Keratinocyte (primary cell): ENCODE measurements at regions not wholly inside any gene's neighbourhood (a gene's known extent, or its start where the extent isn't known, plus 50 kb on each side); places are given as distances from the start of the nearest gene placed in this dataset.

Source experiments
- EZH2 ChIP-seq: IDR thresholded peaks from one replicate; pipeline ENCODE4 v1.6.1; 2012; ENCODE audit warnings: inconsistent platforms, mild to moderate bottlenecking, low read length, moderate library complexity
- TF ChIP-seq, protein P1 (sequence below), 3 experiments: IDR thresholded peaks in 1 of 3; conservative IDR thresholded peaks in 1 of 3; optimal IDR thresholded peaks in 1 of 3; 2 replicates in 2 of 3; 3 replicates in 1 of 3; pipeline versions ENCODE3 to v1.5.1; 2011; ENCODE audit warnings: low read length in 3 of 3, mild to moderate bottlenecking in 3 of 3, moderate library complexity in 2 of 3, control low read depth in 1 of 3, inconsistent platforms in 1 of 3; ENCODE audit not compliant: insufficient read depth in 2 of 3; ENCODE audit errors: extremely low read depth in 1 of 3

DNA sequence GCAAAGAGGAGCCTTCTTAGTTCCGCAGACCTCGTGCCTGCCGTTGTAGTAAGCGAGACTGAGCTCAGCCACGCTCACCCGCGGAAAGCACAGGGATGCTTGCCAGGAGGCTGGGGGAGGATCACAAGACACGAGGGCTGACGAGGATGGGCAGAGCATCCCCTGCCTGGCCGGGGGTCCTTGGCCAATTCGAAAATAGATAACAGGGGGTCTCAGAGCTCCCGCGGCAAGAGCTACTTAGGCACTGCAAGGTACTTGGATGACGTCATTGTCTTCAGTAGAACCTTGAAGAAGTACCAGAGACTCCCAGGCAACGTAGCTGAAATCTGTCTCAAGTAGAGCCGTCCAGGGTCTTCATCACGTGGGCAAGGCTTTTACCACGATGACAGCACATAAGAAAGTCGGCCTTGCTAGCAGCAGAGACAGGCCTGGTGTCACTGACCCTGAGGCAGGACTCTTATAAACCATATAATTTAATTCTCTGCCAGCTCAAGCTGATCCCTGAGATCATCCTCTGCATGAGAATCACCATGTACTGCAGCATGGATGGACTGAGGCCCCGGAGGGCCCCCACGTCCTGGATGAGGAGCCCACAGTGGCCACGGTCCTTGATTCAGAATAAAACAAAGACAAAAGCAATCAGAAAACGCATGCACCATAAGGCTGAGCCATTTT lies 81.9 kb downstream of the TMEM18 start:
- TF ChIP-seq, protein P1, sequence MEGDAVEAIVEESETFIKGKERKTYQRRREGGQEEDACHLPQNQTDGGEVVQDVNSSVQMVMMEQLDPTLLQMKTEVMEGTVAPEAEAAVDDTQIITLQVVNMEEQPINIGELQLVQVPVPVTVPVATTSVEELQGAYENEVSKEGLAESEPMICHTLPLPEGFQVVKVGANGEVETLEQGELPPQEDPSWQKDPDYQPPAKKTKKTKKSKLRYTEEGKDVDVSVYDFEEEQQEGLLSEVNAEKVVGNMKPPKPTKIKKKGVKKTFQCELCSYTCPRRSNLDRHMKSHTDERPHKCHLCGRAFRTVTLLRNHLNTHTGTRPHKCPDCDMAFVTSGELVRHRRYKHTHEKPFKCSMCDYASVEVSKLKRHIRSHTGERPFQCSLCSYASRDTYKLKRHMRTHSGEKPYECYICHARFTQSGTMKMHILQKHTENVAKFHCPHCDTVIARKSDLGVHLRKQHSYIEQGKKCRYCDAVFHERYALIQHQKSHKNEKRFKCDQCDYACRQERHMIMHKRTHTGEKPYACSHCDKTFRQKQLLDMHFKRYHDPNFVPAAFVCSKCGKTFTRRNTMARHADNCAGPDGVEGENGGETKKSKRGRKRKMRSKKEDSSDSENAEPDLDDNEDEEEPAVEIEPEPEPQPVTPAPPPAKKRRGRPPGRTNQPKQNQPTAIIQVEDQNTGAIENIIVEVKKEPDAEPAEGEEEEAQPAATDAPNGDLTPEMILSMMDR (optimal IDR thresholded peaks at IDR 0.05 in 1 of 3, IDR thresholded peaks at IDR 0.05 in 1 of 3, conservative IDR thresholded peaks at IDR 0.05 in 1 of 3; ENCODE audit: extremely low read depth in 1 of 3, insufficient read depth in 2 of 3, low read length in 3 of 3): no peak
- no peak for TF ChIP-seq EZH2
